ENCODE measurements at regions not wholly inside any gene's neighbourhood (a gene's known extent, or its start where the extent isn't known, plus 50 kb on each side); places are given as distances from the start of the nearest gene placed in this dataset.

GRCh38 chr12:63090716-63091115 is 60.3 kb downstream of the AVPR1A start:
- Histone ChIP-seq H3K9ac (ENCODE audit: low read length) (no peak overlapping the region), H3K36me3 (ENCODE audit: insufficient read depth, low read length) (no peaks in the 10 kb centered on the region), H3K27ac (ENCODE audit: low read length) (no peak overlapping the region), H3K79me2 (replicated peaks; ENCODE audit: insufficient read depth, low read length) (no peaks in the 10 kb centered on the region), H3K4me3 (ENCODE audit: low read length) (no peak overlapping the region), H3K9me3 (ENCODE audit: low read length) (no peaks in the 10 kb centered on the region), H3F3A (ENCODE audit: insufficient read depth, low read length, poor library complexity, severe bottlenecking) (no peaks in the 10 kb centered on the region), H3K4me2 (ENCODE audit: low read length) (no peak overlapping the region), H2AFZ (ENCODE audit: low read depth, low read length) (no peak overlapping the region), H3K27me3 (ENCODE audit: insufficient read depth, low read depth, low read length) (no peaks in the 10 kb centered on the region), H3K9me2 (ENCODE audit: insufficient read depth, low read length) (no peaks in the 10 kb centered on the region), H4K20me1 (ENCODE audit: insufficient read depth) (no peaks in the 10 kb centered on the region)
- TF ChIP-seq SMC3 (conservative IDR thresholded peaks at IDR 0.05; ENCODE audit: poor library complexity) (no peak), EP300 (conservative IDR thresholded peaks at IDR 0.05; ENCODE audit: poor library complexity, severe bottlenecking) (no peak), RAD21 (conservative IDR thresholded peaks at IDR 0.05) (no peak), POLR2AphosphoS5 (IDR thresholded peaks at IDR 0.05) (no peak), EZH2 (IDR thresholded peaks at IDR 0.05; ENCODE audit: borderline replicate concordance, insufficient read depth, low read length, poor library complexity, severe bottlenecking) (no peak), CTCF (IDR thresholded peaks at IDR 0.05; ENCODE audit: poor library complexity, severe bottlenecking) (no peak), TAF1 (IDR thresholded peaks at IDR 0.05; ENCODE audit: low read depth) (no peak)
- TF ChIP-seq, protein P1, sequence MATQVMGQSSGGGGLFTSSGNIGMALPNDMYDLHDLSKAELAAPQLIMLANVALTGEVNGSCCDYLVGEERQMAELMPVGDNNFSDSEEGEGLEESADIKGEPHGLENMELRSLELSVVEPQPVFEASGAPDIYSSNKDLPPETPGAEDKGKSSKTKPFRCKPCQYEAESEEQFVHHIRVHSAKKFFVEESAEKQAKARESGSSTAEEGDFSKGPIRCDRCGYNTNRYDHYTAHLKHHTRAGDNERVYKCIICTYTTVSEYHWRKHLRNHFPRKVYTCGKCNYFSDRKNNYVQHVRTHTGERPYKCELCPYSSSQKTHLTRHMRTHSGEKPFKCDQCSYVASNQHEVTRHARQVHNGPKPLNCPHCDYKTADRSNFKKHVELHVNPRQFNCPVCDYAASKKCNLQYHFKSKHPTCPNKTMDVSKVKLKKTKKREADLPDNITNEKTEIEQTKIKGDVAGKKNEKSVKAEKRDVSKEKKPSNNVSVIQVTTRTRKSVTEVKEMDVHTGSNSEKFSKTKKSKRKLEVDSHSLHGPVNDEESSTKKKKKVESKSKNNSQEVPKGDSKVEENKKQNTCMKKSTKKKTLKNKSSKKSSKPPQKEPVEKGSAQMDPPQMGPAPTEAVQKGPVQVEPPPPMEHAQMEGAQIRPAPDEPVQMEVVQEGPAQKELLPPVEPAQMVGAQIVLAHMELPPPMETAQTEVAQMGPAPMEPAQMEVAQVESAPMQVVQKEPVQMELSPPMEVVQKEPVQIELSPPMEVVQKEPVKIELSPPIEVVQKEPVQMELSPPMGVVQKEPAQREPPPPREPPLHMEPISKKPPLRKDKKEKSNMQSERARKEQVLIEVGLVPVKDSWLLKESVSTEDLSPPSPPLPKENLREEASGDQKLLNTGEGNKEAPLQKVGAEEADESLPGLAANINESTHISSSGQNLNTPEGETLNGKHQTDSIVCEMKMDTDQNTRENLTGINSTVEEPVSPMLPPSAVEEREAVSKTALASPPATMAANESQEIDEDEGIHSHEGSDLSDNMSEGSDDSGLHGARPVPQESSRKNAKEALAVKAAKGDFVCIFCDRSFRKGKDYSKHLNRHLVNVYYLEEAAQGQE (IDR thresholded peaks at IDR 0.05; ENCODE audit: borderline replicate concordance): no peak

GRCh38 chr12:63086149-63086915 is 64.7 kb downstream of the AVPR1A start:
- H3K4me3 ChIP-seq (ENCODE audit: low read length): no peak overlapping the region
- H4K20me1 ChIP-seq (ENCODE audit: insufficient read depth): no peaks in the 10 kb centered on the region
- H3K36me3 ChIP-seq (ENCODE audit: insufficient read depth, low read length): no peaks in the 10 kb centered on the region
- H3K79me2 ChIP-seq (replicated peaks; ENCODE audit: insufficient read depth, low read length): no peaks in the 10 kb centered on the region
- no peak overlapping the region for H3K9ac ChIP-seq (ENCODE audit: low read length)
- no peak overlapping the region for H3K27ac ChIP-seq (ENCODE audit: low read length)
- no peak overlapping the region for H2AFZ ChIP-seq (ENCODE audit: low read depth, low read length)
- no peak for TF ChIP-seq SMC3 (conservative IDR thresholded peaks at IDR 0.05; ENCODE audit: poor library complexity)
- no peak for TF ChIP-seq EZH2 (IDR thresholded peaks at IDR 0.05; ENCODE audit: borderline replicate concordance, insufficient read depth, low read length, poor library complexity, severe bottlenecking)
- no peak for TF ChIP-seq RAD21 (conservative IDR thresholded peaks at IDR 0.05)
- TF ChIP-seq EP300 (conservative IDR thresholded peaks at IDR 0.05; ENCODE audit: poor library complexity, severe bottlenecking): no peak
- TF ChIP-seq CTCF (IDR thresholded peaks at IDR 0.05; ENCODE audit: poor library complexity, severe bottlenecking): no peak
- no peak for TF ChIP-seq POLR2AphosphoS5 (IDR thresholded peaks at IDR 0.05)
- TF ChIP-seq, protein P1 (IDR thresholded peaks at IDR 0.05; ENCODE audit: borderline replicate concordance): no peak
- no peak for TF ChIP-seq TAF1 (IDR thresholded peaks at IDR 0.05; ENCODE audit: low read depth)
- TF ChIP-seq MXI1 (conservative IDR thresholded peaks at IDR 0.05; ENCODE audit: poor library complexity, severe bottlenecking): no peak
- no peaks in the 10 kb centered on the region for H3K9me3 ChIP-seq (ENCODE audit: low read length)
- no peaks in the 10 kb centered on the region for H3K9me2 ChIP-seq (ENCODE audit: insufficient read depth, low read length)
- H3K4me2 ChIP-seq (ENCODE audit: low read length): no peak overlapping the region
- no peaks in the 10 kb centered on the region for H3F3A ChIP-seq (ENCODE audit: insufficient read depth, low read length, poor library complexity, severe bottlenecking)
- H3K27me3 ChIP-seq (ENCODE audit: insufficient read depth, low read depth, low read length): no peaks in the 10 kb centered on the region
